Astrocyte (in vitro differentiated cells and primary cell): ENCODE measurements at regions not wholly inside any gene's neighbourhood (a gene's known extent, or its start where the extent isn't known, plus 50 kb on each side); places are given as distances from the start of the nearest gene placed in this dataset.

Source experiments
- CTCF ChIP-seq: IDR thresholded peaks from 2 replicates; pipeline ENCODE4 v1.5.1; 2011; ENCODE audit warnings: low read depth, mild to moderate bottlenecking, inconsistent platforms, low read length, moderate library complexity; ENCODE audit not compliant: insufficient read depth
- EZH2 ChIP-seq: IDR thresholded peaks from 2 replicates; pipeline ENCODE4 v1.6.1; 2012; ENCODE audit warnings: mild to moderate bottlenecking, low read length, inconsistent platforms; ENCODE audit not compliant: insufficient read depth

DNA sequence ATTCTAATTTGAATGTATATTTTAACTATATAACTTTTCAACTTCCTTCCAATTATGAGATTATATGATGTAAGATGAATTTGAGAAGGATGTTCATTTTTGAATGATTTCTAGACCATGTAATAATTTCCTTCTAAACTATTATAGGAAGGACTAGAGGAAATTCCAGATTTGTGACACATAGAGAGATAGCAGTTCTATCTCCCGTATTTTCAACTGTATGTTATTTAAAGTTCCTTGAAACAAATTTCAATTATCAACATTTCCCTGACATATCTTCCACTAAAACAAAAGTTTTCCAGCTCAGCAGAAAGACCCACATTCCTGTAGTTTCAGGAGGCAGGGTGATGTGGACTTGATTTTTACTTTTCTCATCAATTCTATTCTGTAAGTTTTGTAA is 396.7 kb upstream of the C1orf87 start:
- no peak for TF ChIP-seq CTCF
- no peak for TF ChIP-seq EZH2
